SK-N-SH (cell line): ENCODE measurements at regions not wholly inside any gene's neighbourhood (a gene's known extent, or its start where the extent isn't known, plus 50 kb on each side); places are given as distances from the start of the nearest gene placed in this dataset.

ENCODE experiments used
- CTCF ChIA-PET: fragments of 300-600, 350-600 bp; formaldehyde crosslinking; extraction: SDS; loops from one replicate; lab custom pipeline; 2021; lab: Yijun Ruan, JAX
- POLR2A ChIA-PET: fragments of 350-600 bp; sonication (Branson Sonifier 250); formaldehyde crosslinking; extraction: SDS; loops from one replicate; lab custom pipeline; 2020; ENCODE audit warnings: antibody characterized with exemption, inconsistent platforms; lab: Yijun Ruan, JAX
- DNase-seq: peaks from one replicate; pipeline ENCODE4 v3.0.0; 2012
- H2AFZ ChIP-seq: fragments of 200-600 bp; sonication (generic); 2 replicates; pipeline ENCODE4 v1.8.1; 2016; ENCODE audit warnings: antibody characterized with exemption, mild to moderate bottlenecking, low read depth
- H3F3A ChIP-seq: fragments of 200-600 bp; sonication (generic); replicated peaks from 2 replicates; pipeline ENCODE3; 2016; ENCODE audit warnings: antibody characterized with exemption, mild to moderate bottlenecking; ENCODE audit not compliant: insufficient read depth
- H3K27ac ChIP-seq, 2 experiments: fragments of 200-500 bp in 1 of 2; fragments of 200-600 bp in 1 of 2; sonication (Bioruptor generic) in 1 of 2; sonication (generic), shearing (Covaris generic) in 1 of 2; 2 replicates each; pipeline versions ENCODE4 v1.5.1 to v1.6.1; 2014 to 2016; ENCODE audit warnings: low read depth in 2 of 2, inconsistent platforms in 1 of 2, low read length in 1 of 2, mild to moderate bottlenecking in 1 of 2, mixed read lengths in 1 of 2
- H3K27me3 ChIP-seq: fragments of 200-600 bp; sonication (generic), shearing (Covaris generic); 2 replicates; pipeline ENCODE4 v1.6.1; 2016; ENCODE audit warnings: mixed run types; ENCODE audit not compliant: insufficient read depth
- H3K36me3 ChIP-seq, 2 experiments: fragments of 200-500 bp in 1 of 2; fragments of 200-600 bp in 1 of 2; sonication (Bioruptor generic) in 1 of 2; sonication (generic) in 1 of 2; replicated peaks in 1 of 2; 2 replicates each; pipeline versions ENCODE3 to v1.5.1; 2014 to 2016; ENCODE audit warnings: low read length in 1 of 2, mild to moderate bottlenecking in 1 of 2; ENCODE audit not compliant: insufficient read depth in 2 of 2, control insufficient read depth in 1 of 2
- H3K4me1 ChIP-seq, 2 experiments: fragments of 200-500 bp in 1 of 2; fragments of 200-600 bp in 1 of 2; sonication (Bioruptor generic) in 1 of 2; sonication (generic), shearing (Covaris generic) in 1 of 2; 2 replicates each; pipeline versions ENCODE4 v1.5.1 to v1.6.1; 2014 to 2016; ENCODE audit warnings: low read depth in 1 of 2, low read length in 1 of 2, mixed run types in 1 of 2; ENCODE audit not compliant: insufficient read depth in 2 of 2, control insufficient read depth in 1 of 2
- H3K4me2 ChIP-seq: fragments of 200-600 bp; sonication (generic), shearing (Covaris generic); 2 replicates; pipeline ENCODE4 v1.6.1; 2017; ENCODE audit warnings: mixed run types
- H3K4me3 ChIP-seq, 2 experiments: fragments of 200-500 bp in 1 of 2; fragments of 200-600 bp in 1 of 2; sonication (Bioruptor generic) in 1 of 2; sonication (generic), shearing (Covaris generic) in 1 of 2; 2 replicates each; pipeline versions ENCODE4 v1.5.1 to v1.8.1; 2014 to 2016; ENCODE audit warnings: low read depth in 2 of 2, inconsistent platforms in 1 of 2, low read length in 1 of 2, mild to moderate bottlenecking in 1 of 2, mixed read lengths in 1 of 2, moderate library complexity in 1 of 2
- H3K79me2 ChIP-seq: fragments of 200-600 bp; sonication (generic); 2 replicates; pipeline ENCODE4 v1.8.1; 2017; ENCODE audit warnings: mild to moderate bottlenecking; ENCODE audit not compliant: insufficient read depth
- H3K9ac ChIP-seq: fragments of 200-600 bp; sonication (generic); 2 replicates; pipeline ENCODE4 v1.6.1; 2017; ENCODE audit warnings: mixed run types
- H3K9me2 ChIP-seq: fragments of 200-600 bp; sonication (generic); 2 replicates; pipeline ENCODE4 v1.6.1; 2017; ENCODE audit warnings: mixed run types
- H3K9me3 ChIP-seq: fragments of 200-600 bp; sonication (generic); 2 replicates; pipeline ENCODE4 v1.6.1; 2017; ENCODE audit warnings: mixed run types, mild to moderate bottlenecking, moderate library complexity
- H4K20me1 ChIP-seq: fragments of 200-600 bp; sonication (generic); 2 replicates; pipeline ENCODE4 v1.6.1; 2017; ENCODE audit warnings: mild to moderate bottlenecking, mixed run types; ENCODE audit not compliant: insufficient read depth
- CHD2 ChIP-seq: fragments of 150-350 bp; IDR thresholded peaks from 2 replicates; pipeline ENCODE4 v1.6.1; 2018; ENCODE audit warnings: low read length; ENCODE audit not compliant: partially characterized antibody
- ELF1 ChIP-seq: IDR thresholded peaks from 2 replicates; pipeline ENCODE4 v1.4.0; 2012
- EZH2phosphoT487 ChIP-seq: fragments of 200-600 bp; sonication (generic); IDR thresholded peaks from 2 replicates; pipeline ENCODE4 v1.6.1; 2017; ENCODE audit warnings: low read depth, mixed run types, mild to moderate bottlenecking, antibody characterized with exemption, moderate library complexity, borderline replicate concordance
- GABPA ChIP-seq: IDR thresholded peaks from 2 replicates; pipeline ENCODE4 v1.4.0; 2012; ENCODE audit warnings: low read depth, mild to moderate bottlenecking
- GATA2 ChIP-seq: sonication (generic); formaldehyde crosslinking; IDR thresholded peaks from 2 replicates; pipeline ENCODE4 v1.5.0; 2020; ENCODE audit warnings: mild to moderate bottlenecking, missing genetic modification reagents
- MXI1 ChIP-seq: IDR thresholded peaks from 2 replicates; pipeline ENCODE4 v1.6.1; 2012; ENCODE audit warnings: mild to moderate bottlenecking, low read depth, low read length, improper control_type of control experiment
- NFIC ChIP-seq: IDR thresholded peaks from 2 replicates; pipeline ENCODE4 v1.4.0; 2012; ENCODE audit warnings: borderline replicate concordance
- POLR2AphosphoS5 ChIP-seq: IDR thresholded peaks from 2 replicates; pipeline ENCODE4 v1.6.1; 2012; ENCODE audit warnings: low read depth, low read length
- RCOR1 ChIP-seq: fragments of 150-350 bp; IDR thresholded peaks from 2 replicates; pipeline ENCODE4 v1.6.1; 2017; ENCODE audit warnings: antibody characterized with exemption, low read length
- TAF1 ChIP-seq: IDR thresholded peaks from 2 replicates; pipeline ENCODE4 v1.6.1; 2012; ENCODE audit warnings: low read depth, mild to moderate bottlenecking, low read length, moderate library complexity, borderline replicate concordance
- YY1 ChIP-seq: IDR thresholded peaks from 2 replicates; pipeline ENCODE4 v1.4.0; 2012; ENCODE audit warnings: low read depth, mild to moderate bottlenecking
- WGBS: methylation state at CpG from one replicate; pipeline ENCODE4 v1.1.6; 2017; ENCODE audit warnings: low lambda C conversion rate; 5-methylcytosine and 5-hydroxymethylcytosine counted together
- TF ChIP-seq, protein P1 (sequence below): fragments of 150-350 bp; IDR thresholded peaks from 2 replicates; pipeline ENCODE4 v1.6.1; 2017; ENCODE audit warnings: antibody characterized with exemption, low read length, low read depth, borderline replicate concordance
- TF ChIP-seq, protein P2 (sequence below): IDR thresholded peaks from 2 replicates; pipeline ENCODE4 v1.4.0; 2012; ENCODE audit warnings: low read depth, borderline replicate concordance
- TF ChIP-seq, protein P3 (sequence below): IDR thresholded peaks from 2 replicates; pipeline ENCODE4 v1.6.1; 2012; ENCODE audit warnings: mild to moderate bottlenecking, low read depth, low read length, moderate library complexity
- TF ChIP-seq, protein P4 (sequence below): IDR thresholded peaks from 2 replicates; pipeline ENCODE4 v1.4.0; 2012; ENCODE audit warnings: low read depth
- TF ChIP-seq, protein P5 (sequence below): IDR thresholded peaks from 2 replicates; pipeline ENCODE4 v1.4.0; 2012; ENCODE audit warnings: low read depth, borderline replicate concordance

DNA sequence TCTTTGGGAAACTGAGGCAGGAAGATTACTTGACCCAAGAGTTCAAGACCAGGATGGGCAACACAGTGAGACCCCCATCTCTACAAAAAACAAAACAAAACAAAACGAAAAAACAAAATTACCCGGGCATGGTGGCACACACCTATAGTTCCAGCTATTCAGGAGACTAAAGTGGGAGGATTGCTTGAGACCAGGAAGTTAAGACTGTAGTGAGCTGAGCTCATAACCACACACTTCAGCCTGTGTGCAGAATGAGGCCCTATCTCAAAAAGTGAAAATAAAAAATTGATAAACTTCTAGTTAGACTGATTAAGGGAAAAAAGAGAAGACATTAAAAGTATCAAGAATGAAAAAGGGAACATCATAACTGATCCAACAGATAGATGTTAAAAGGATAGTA is 154.0 kb downstream of the RHOU start:
- Histone ChIP-seq H2AFZ (no peak overlapping the region), H3F3A (no peaks in the 10 kb centered on the region), H3K27me3 (no peaks in the 10 kb centered on the region; the same call in 1 of the 2 replicates), H3K4me1 (peaks cover 0 to 14% of the 10 kb centered on the region in 2 experiments; a peak in 1 of 4 replicates), H3K9me3 (no peaks in the 10 kb centered on the region), H4K20me1 (no peaks in the 10 kb centered on the region), H3K9ac (no peak overlapping the region), H3K36me3 (no peaks in the 10 kb centered on the region), H3K4me3 (no peak overlapping the region), H3K79me2 (no peaks in the 10 kb centered on the region), H3K4me2 (no peak overlapping the region), H3K9me2 (no peaks in the 10 kb centered on the region), H3K27ac (no peak overlapping the region)
- TF ChIP-seq, protein P1, sequence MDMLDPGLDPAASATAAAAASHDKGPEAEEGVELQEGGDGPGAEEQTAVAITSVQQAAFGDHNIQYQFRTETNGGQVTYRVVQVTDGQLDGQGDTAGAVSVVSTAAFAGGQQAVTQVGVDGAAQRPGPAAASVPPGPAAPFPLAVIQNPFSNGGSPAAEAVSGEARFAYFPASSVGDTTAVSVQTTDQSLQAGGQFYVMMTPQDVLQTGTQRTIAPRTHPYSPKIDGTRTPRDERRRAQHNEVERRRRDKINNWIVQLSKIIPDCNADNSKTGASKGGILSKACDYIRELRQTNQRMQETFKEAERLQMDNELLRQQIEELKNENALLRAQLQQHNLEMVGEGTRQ: no peak
- no peak for TF ChIP-seq EZH2phosphoT487
- no peak for TF ChIP-seq YY1
- TF ChIP-seq NFIC: no peak
- no peak for TF ChIP-seq GATA2 (CRISPR knock-in tag)
- ChIA-PET CTCF (interaction anchor here (0.6 to 1.1 kb wide), 3 partner anchors 11 to 338 kb away, joined by 3 read pairs; no protein-coding TSS in a partner anchor), POLR2A (no interaction called here)
- WGBS: 35% methylated on average over 2 of the region's 2 CpGs
- DNase-seq: no peak

DNA sequence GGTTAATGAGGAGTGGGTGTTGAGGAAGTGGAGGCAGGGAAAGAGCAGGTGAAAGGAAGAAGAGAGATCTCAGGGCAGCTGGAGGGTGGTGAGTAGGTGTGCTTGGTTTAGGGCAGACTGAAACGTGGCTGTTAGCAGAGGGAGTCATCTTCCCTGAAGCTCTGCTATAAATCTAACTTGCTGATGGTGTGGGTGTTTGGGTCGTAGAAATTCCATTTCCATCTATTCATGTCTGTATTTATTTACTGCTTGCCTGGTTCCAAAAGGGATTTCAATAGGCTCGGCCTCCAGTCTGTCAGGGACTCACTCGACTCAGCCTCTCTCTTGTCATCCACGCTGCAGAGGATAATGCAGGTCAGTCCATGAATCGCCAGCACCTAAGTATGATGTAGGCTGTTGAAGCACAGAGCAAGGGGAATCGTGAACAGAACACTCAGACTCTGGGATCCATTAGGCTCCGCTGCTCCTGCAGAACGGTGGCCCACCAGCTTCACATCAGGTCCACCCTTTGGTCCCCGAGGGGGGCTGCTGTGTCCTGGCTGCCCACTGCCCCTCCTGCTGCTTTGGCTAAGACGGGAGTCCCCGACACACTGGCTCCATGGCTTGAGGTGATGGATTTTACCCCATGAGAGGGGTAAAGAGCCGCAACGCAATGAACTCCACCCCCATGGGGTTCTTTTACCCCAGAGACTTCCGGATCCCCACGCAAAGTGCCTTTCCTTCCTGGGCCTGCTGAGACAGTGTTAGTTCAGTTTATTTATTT is 156.2 kb downstream of the RHOU start:
- H3K9me2 ChIP-seq: no peaks in the 10 kb centered on the region
- H3K9ac ChIP-seq: no peak overlapping the region
- H3K27me3 ChIP-seq: peaks cover 5% of the 10 kb centered on the region; the same call in 1 of the 2 replicates
- ChIA-PET POLR2A (no interaction called here), CTCF (interaction anchor here (1.5 to 2.1 kb wide), 2 partner anchors 9 to 336 kb away, joined by 3 to 9 read pairs; no protein-coding TSS in a partner anchor)
- 61% methylated on average over 13 of the region's 16 CpGs for WGBS
- H3F3A ChIP-seq: no peaks in the 10 kb centered on the region
- no peak overlapping the region for H3K4me2 ChIP-seq
- no peaks in the 10 kb centered on the region for H3K36me3 ChIP-seq
- no peak overlapping the region for H3K27ac ChIP-seq
- H3K9me3 ChIP-seq: no peaks in the 10 kb centered on the region
- H3K4me3 ChIP-seq: no peak overlapping the region
- H3K4me1 ChIP-seq: peaks cover 0 to 14% of the 10 kb centered on the region in 2 experiments; a peak in 2 of 4 replicates
- no peaks in the 10 kb centered on the region for H4K20me1 ChIP-seq
- no peaks in the 10 kb centered on the region for H3K79me2 ChIP-seq
- DNase-seq: no peak
- H2AFZ ChIP-seq: no peak overlapping the region
- TF ChIP-seq POLR2AphosphoS5 (no peak), MXI1 (no peak), CHD2 (no peak), GABPA (no peak), ELF1 (no peak), EZH2phosphoT487 (no peak), RCOR1 (no peak), TAF1 (no peak)
- TF ChIP-seq, protein P2, sequence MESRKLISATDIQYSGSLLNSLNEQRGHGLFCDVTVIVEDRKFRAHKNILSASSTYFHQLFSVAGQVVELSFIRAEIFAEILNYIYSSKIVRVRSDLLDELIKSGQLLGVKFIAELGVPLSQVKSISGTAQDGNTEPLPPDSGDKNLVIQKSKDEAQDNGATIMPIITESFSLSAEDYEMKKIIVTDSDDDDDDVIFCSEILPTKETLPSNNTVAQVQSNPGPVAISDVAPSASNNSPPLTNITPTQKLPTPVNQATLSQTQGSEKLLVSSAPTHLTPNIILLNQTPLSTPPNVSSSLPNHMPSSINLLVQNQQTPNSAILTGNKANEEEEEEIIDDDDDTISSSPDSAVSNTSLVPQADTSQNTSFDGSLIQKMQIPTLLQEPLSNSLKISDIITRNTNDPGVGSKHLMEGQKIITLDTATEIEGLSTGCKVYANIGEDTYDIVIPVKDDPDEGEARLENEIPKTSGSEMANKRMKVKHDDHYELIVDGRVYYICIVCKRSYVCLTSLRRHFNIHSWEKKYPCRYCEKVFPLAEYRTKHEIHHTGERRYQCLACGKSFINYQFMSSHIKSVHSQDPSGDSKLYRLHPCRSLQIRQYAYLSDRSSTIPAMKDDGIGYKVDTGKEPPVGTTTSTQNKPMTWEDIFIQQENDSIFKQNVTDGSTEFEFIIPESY: no peak
- TF ChIP-seq, protein P3, sequence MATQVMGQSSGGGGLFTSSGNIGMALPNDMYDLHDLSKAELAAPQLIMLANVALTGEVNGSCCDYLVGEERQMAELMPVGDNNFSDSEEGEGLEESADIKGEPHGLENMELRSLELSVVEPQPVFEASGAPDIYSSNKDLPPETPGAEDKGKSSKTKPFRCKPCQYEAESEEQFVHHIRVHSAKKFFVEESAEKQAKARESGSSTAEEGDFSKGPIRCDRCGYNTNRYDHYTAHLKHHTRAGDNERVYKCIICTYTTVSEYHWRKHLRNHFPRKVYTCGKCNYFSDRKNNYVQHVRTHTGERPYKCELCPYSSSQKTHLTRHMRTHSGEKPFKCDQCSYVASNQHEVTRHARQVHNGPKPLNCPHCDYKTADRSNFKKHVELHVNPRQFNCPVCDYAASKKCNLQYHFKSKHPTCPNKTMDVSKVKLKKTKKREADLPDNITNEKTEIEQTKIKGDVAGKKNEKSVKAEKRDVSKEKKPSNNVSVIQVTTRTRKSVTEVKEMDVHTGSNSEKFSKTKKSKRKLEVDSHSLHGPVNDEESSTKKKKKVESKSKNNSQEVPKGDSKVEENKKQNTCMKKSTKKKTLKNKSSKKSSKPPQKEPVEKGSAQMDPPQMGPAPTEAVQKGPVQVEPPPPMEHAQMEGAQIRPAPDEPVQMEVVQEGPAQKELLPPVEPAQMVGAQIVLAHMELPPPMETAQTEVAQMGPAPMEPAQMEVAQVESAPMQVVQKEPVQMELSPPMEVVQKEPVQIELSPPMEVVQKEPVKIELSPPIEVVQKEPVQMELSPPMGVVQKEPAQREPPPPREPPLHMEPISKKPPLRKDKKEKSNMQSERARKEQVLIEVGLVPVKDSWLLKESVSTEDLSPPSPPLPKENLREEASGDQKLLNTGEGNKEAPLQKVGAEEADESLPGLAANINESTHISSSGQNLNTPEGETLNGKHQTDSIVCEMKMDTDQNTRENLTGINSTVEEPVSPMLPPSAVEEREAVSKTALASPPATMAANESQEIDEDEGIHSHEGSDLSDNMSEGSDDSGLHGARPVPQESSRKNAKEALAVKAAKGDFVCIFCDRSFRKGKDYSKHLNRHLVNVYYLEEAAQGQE: no peak
- TF ChIP-seq, protein P4, sequence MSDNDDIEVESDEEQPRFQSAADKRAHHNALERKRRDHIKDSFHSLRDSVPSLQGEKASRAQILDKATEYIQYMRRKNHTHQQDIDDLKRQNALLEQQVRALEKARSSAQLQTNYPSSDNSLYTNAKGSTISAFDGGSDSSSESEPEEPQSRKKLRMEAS: no peak
- TF ChIP-seq, protein P5, sequence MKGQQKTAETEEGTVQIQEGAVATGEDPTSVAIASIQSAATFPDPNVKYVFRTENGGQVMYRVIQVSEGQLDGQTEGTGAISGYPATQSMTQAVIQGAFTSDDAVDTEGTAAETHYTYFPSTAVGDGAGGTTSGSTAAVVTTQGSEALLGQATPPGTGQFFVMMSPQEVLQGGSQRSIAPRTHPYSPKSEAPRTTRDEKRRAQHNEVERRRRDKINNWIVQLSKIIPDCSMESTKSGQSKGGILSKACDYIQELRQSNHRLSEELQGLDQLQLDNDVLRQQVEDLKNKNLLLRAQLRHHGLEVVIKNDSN: no peak
